Dedifferentiated amniotic fluid mesenchymal stem cell (primary cell): ENCODE measurements at regions not wholly inside any gene's neighbourhood (a gene's known extent, or its start where the extent isn't known, plus 50 kb on each side); places are given as distances from the start of the nearest gene placed in this dataset.

ENCODE experiments used
- DNase-seq: peaks from one replicate; pipeline ENCODE4 v3.0.0-alpha.2; 2016; ENCODE audit errors: extremely low spot score

GRCh38 chr2:18379870-18380269, 180.6 kb downstream of the RDH14 start:
- DNase-seq: no peak

DNA sequence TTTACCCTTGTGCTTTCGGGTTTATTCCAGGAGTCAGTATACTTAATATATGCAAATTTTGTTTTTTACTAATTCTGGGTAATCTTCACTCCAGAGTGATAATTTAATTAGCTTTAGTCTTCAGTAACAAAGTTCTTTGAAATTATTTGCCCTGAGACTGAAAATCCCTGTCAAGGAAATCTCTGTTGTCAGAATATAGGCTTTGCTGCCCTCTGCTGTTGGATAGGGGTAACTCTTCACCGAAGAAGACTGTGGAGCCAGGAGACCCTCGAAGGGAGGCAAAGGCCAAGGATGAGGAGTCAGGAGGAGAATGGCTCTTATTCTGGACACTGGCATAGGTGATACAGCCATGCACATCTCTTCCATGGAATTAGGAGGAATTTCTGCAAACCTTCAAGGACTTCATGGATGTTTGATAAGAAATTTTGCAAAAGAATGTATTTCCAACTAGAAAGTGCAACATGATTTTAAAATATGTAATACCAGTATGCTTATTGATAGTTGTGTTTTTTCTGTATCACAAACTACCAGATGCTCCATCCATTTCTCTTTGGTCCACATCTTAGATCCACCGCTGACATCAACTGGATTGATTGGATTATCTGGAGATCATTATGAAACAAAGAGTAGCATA, 182.3 kb downstream of the RDH14 start:
- DNase-seq: no peak

DNA sequence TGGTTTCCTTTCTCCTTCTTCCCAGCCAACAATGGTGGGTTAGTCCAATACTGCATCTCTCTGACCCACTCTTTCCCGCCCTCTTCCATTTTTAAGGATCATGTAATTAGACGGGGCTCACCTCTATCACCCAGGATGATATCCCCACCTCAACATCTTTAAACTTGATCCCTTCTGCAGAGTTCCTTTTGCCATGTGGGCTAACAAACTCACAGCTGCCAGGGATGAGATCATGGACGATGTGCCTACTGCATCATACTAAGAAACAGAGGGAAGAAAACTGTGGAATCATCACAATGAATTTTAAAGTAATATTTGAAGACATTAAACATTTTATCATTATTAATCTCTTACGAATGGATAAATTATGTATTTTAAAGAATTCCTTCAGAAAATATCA, 183.5 kb downstream of the RDH14 start:
- DNase-seq: no peak

GRCh38 chr2:18373664-18374063, 186.8 kb downstream of the RDH14 start:
- DNase-seq: no peak

DNA sequence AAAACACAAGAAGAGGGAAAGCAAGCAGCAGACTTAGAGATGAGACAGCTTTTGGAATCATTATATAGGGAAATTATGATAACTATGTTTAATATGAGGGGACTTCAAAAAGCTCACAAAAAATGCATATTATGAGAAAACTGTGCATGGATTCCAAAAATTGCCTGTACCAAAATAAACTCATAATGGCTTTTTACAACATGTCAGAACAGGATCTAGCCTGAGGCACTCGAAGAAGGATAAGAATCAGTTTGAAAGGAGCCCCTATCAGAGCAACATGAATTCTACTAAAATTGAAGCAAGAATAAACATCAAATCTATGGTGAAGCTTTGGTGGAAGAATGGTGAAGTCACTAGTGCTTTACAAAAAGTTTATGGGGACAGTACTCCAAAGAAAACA, 187.4 kb downstream of the RDH14 start:
- DNase-seq: no peak

GRCh38 chr2:18372641-18373040, 187.8 kb downstream of the RDH14 start:
- no peak for DNase-seq

DNA sequence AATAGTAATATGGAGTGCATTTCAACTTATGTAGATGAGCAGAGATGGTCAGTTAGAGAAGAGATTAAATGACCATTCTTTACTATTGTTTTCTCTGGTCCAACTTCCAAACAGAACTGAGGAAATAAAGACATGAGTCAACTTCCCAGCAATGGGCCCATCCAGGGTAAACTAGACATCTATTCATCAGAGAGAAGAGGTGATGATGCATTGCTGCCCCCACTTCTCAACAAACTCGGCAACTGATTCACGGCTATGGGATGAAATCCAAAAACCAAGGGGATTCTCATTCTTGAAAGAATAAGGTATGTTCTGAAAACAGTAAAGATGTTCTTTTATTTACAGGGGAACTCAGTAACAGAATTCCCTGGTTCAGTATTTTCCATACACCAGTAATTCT, 190.7 kb downstream of the RDH14 start:
- DNase-seq: no peak

DNA sequence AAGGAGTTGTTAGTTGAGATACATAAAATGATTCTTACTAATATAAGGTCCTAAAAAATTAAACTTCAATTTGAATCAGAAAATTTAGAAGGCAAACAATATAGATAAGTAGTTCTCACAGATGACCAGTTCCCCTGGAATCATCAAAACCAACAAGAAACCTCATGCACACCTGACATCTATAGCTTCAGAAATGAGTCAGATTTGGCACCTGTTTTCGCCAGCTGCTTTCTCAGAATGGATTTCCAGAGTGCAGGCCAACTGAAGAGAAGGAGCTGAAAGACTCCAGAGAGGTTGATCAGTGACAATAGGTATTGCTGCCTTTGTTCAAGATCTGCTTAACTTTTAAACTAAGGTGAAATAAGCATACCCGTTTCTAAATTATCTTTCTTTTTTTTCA, 192.4 kb downstream of the RDH14 start:
- no peak for DNase-seq

- no peak for DNase-seq
These were observed 195.1 kb downstream of the RDH14 start for GRCh38 chr2:18365342-18365741.

DNA sequence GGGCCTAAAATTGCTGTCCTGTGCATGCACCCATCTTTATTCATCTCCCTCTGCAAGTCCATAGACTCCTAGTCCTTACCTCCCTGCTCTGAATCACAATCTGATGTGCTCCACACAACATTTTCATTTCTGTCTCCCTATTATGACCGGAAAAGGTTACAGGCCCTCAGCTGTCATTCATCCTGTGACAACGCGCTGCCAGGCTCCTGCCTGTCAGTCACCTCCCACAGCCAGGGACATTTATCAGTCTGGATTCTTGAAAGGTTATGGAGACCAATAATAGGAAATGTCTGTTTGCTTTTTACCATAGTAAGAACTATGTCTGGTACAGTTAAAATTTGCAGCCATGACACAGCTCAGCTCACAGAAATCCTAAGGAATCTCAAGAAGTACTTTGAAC, 197.1 kb downstream of the RDH14 start:
- DNase-seq: no peak

GRCh38 chr2:18362696-18363095, 197.8 kb downstream of the RDH14 start:
- DNase-seq: peak; percentile 40

DNA sequence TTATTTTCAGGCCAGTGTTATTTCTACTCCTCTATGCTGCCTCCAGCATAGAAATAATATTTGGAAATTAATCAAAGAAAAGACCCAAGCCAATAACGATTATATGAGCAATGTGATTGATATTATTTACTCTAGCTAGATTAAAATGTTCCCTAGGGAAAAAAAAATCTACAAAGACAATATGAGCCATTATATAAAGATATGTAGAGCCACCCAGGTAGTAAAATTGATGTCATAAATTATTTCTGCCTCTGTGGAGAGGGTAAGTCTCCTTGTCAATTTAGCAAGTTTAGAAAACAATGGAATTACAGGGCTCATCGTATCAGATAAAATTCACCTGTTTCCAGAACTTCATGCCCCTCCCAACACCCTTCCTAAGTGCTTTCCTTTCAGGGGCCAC, 202.9 kb downstream of the RDH14 start:
- no peak for DNase-seq

DNA sequence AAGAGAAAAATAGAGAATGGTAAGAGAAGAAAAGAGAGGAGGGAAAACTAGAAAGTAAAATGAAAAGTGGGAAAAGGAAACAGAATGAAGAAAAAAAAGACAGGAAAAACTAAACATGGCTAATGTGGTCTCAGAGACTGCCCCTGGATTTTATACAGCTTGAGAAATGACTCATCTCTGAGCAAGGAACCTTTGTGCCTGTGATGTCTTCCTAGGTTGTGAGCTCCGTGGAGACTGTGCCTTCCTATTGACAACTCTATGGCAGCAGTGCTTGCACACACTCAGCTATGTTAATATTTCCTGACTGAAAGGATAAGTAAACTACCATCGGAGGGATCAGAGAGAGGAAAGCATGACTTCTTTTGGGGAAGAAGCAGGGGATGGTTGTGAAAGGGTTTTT, 203.8 kb downstream of the RDH14 start:
- no peak for DNase-seq

DNA sequence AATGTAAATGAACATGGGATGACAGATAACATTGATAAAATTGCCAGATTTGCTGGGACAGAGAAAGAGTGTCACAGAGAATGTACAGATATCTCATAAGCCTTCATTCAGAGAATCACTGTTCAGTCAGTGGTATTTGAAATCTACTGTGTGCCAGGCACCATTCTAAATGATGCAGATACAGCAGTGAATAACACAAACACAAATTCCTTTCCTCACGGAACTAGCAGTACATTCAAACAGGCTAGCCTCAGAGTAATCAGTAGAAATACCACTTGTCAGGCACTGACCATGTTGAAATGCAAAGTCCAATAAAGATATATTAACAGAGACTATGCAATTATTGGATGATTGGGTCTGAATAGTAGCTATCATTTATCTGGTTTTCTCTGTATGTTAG, 211.0 kb downstream of the RDH14 start:
- DNase-seq: no peak

- DNase-seq: no peak
These were observed 213.6 kb downstream of the RDH14 start for GRCh38 chr2:18346874-18347273.

DNA sequence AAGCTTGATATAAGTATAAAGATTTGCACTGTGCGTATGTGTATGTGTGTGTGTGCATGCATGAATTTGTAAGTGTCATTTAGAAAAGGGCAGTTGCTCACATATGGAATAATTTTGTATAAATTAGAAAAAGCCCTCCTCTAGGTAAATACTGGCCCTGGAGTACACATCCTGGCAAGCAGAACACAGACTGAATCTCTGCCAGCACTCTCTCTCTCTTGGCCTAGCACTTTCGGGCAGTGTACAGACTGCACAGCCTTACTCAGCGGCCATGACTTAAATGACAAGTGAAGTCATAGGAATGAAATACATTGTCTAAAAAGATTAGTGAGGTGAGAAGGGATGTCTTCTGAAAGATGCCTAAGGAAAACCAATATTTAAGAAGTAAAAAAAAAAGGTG, 214.1 kb downstream of the RDH14 start:
- DNase-seq: no peak

- DNase-seq: peak; percentile 19
These were observed 214.6 kb downstream of the RDH14 start for GRCh38 chr2:18345848-18346247.

DNA sequence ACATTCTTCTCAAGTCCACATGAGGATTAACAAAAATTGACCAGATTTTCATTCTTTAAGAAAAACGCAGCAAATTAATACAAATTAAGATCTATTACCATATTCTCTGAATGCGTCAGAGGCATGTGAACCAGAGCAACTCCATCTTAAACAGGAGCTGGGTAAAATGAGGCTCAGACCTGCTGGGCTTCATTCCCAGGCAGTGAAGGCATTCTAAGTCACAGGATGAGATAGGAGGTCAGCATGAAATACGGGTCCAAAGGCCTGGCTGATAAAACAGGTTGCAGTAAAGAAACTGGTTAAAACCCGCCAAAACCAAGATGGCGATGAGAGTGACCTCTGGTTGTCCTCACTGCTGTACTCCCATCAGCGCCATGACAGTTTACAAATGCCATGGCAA, 217.6 kb downstream of the RDH14 start:
- no peak for DNase-seq

DNA sequence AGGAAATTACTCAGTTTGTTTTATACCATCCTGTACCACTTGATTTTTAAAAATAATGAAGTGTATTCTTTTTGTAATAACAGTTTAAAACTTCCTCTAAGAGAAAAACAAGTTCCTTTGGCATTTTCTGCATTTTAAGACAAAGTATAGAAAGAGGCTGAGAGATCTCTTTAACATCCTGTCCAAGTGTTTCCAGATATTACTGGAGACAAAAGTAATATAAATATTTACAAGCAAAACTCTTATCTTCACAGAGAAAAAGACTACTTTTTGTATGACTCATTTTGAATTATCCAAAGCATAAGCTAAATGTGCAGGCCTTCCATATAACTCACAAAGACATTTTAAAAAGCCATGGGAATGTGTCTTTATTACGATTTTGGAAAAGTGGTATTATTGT, 221.1 kb downstream of the RDH14 start:
- DNase-seq: no peak

GRCh38 chr2:18336975-18337374, 223.5 kb downstream of the RDH14 start:
- no peak for DNase-seq

- no peak for DNase-seq
These were observed 228.0 kb downstream of the RDH14 start for GRCh38 chr2:18332477-18332876.

DNA sequence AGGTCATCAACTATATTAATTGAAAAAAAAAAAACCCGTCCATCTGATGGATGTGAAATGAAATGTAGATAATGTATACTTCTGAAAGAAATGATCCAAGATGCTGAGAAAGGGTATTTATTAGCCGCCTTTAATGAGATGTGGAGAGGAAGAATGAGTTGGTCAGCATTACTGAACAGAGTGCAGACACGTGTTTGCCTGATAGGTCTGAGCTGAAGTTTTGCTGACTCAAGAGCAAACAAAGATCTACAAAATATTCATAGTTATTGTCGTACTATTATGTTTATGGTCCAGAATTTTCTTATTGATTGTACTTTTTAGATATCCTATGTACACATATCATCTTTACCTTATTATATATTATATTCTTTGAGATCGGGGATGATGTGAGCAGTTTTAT, 235.3 kb downstream of the RDH14 start:
- DNase-seq: no peak

- DNase-seq: no peak
These were observed 240.5 kb downstream of the RDH14 start for GRCh38 chr2:18319987-18320386.

DNA sequence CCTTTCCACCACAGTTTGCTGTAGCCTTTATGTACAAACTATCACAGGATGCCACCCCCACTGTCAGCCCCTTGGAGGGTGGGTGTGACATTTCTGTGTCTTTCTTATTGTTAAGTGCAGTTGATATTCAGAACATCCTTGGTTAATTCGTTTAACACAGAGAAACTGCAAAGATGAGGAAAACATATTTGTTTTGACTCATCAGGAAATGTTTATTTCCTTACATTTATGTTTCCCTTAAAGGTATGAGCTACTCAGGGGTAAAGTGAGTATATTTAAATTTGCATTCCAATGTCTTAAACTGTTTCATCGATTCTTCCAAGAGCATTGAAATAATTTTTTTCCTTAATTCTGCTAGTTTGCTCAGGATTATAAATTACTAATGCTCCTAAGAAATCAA, 243.4 kb downstream of the RDH14 start:
- DNase-seq: no peak

GRCh38 chr2:18312818-18313217, 247.6 kb downstream of the RDH14 start:
- no peak for DNase-seq
